ENCODE measurements at regions not wholly inside any gene's neighbourhood (a gene's known extent, or its start where the extent isn't known, plus 50 kb on each side); places are given as distances from the start of the nearest gene placed in this dataset.

DNA sequence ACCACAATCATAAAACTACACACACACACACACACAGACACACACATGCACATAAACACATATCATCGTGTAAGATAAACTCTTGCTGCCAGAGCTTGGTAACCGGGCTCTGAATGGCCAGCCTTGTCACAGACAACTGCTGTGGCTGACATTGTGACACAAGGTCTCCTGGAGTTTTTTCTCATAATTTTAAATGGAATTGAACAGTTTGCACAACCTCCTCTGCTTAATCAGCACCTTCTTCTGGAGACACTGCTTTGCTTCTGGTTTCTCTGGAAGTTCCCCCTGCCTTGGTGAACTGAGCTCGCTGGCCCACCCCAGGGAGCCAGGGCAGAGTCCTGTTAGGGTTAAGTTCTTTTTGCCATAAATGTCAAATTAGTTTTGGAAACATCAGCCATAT is 115.4 kb downstream of the UTP18 start:
- 83% methylated on average over 3 of the region's 3 CpGs for WGBS
- Histone ChIP-seq H3K9me3 (no peaks in the 10 kb centered on the region), H3K27me3 (no peaks in the 10 kb centered on the region), H3K4me1 (no peaks in the 10 kb centered on the region), H3K27ac (no peak overlapping the region), H3K4me3 (no peak overlapping the region), H3K36me3 (no peaks in the 10 kb centered on the region)
- DNase-seq (ENCODE audit: low spot score in 2 of 2): no peak
- no peak for TF ChIP-seq POLR2AphosphoS5 (IDR thresholded peaks at IDR 0.05)
- TF ChIP-seq POLR2A (IDR thresholded peaks at IDR 0.05): no peak
- no peak for TF ChIP-seq EP300 (IDR thresholded peaks at IDR 0.05)

DNA sequence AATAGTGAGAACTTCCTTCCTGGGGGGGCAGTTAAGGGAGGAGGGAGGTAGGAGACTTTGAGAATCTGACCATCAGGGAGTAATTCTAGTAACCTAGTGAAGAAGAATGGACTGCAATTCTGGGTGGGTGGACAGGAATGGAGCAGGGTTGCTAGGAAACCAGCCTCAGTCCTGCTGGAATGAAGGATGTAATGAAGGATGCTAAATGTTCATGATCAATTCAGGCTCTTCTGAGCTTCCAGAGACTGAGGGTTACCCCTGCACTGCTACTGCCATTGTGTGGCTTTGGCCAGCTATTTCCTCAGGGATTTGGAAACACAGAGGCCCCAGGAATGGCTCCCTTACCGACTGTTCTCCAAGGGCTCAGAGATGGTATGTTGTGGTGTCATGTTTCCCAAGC is 116.4 kb downstream of the UTP18 start:
- no peaks in the 10 kb centered on the region for H3K4me1 ChIP-seq
- TF ChIP-seq, protein P1, sequence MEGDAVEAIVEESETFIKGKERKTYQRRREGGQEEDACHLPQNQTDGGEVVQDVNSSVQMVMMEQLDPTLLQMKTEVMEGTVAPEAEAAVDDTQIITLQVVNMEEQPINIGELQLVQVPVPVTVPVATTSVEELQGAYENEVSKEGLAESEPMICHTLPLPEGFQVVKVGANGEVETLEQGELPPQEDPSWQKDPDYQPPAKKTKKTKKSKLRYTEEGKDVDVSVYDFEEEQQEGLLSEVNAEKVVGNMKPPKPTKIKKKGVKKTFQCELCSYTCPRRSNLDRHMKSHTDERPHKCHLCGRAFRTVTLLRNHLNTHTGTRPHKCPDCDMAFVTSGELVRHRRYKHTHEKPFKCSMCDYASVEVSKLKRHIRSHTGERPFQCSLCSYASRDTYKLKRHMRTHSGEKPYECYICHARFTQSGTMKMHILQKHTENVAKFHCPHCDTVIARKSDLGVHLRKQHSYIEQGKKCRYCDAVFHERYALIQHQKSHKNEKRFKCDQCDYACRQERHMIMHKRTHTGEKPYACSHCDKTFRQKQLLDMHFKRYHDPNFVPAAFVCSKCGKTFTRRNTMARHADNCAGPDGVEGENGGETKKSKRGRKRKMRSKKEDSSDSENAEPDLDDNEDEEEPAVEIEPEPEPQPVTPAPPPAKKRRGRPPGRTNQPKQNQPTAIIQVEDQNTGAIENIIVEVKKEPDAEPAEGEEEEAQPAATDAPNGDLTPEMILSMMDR (IDR thresholded peaks at IDR 0.05): no peak
- no peak for TF ChIP-seq POLR2AphosphoS5 (IDR thresholded peaks at IDR 0.05)
- TF ChIP-seq EP300 (IDR thresholded peaks at IDR 0.05): no peak
- no peak for TF ChIP-seq POLR2A (IDR thresholded peaks at IDR 0.05)
- H3K9me3 ChIP-seq: no peaks in the 10 kb centered on the region
- H3K27me3 ChIP-seq: no peaks in the 10 kb centered on the region
- no peaks in the 10 kb centered on the region for H3K36me3 ChIP-seq
- H3K27ac ChIP-seq: no peak overlapping the region
- no peak for DNase-seq (ENCODE audit: low spot score in 2 of 2)
- 75% methylated on average over 1 of the region's 1 CpG for WGBS
- no peak overlapping the region for H3K4me3 ChIP-seq

DNA sequence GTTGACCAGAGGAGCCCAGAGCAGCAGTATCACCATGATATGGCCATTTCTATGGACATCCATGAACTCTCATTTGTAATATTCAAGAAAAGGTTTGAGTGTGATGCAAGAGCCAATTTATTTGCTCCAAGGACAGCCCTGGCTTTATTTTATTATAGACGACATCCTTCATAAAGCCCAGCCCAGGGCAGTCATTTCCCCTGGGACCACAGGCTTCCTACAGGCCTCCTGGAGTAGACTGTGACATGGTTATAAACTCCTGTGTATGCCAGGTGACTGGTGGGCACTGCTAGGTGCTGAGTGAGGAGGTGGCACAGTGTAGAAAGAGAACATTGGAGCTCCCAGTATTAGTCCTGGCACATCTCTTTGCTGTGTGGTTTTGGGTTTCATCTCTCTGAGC is 120.9 kb downstream of the UTP18 start:
- TF ChIP-seq, protein P1 (IDR thresholded peaks at IDR 0.05): no peak
- no peak for TF ChIP-seq EP300 (IDR thresholded peaks at IDR 0.05)
- no peak for TF ChIP-seq POLR2A (IDR thresholded peaks at IDR 0.05)
- no peak for TF ChIP-seq POLR2AphosphoS5 (IDR thresholded peaks at IDR 0.05)
- Histone ChIP-seq H3K27me3 (no peaks in the 10 kb centered on the region), H3K4me3 (no peak overlapping the region), H3K27ac (no peak overlapping the region), H3K4me1 (no peaks in the 10 kb centered on the region), H3K9me3 (no peaks in the 10 kb centered on the region), H3K36me3 (no peaks in the 10 kb centered on the region)
- WGBS: 73% methylated on average over 1 of the region's 1 CpG
- no peak for DNase-seq (ENCODE audit: low spot score in 2 of 2)

DNA sequence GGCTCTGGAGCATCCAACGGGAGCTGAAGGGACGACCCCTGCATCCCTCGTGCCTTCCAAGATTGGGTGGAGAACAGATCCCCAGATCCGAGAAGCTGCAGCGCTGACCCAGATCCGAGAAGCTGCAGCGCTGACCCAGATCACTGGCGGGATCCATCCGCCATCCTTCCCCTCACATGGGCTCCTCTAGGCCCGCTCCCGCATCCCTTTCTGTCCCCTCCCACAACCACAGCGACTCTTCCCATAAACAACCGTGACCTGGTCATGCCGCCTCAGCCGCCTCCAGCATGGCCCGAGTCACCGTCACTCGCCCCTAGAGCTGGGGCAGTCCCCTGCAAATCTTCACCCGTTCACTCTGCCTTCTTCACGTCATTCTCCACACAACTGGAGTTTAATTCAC is 124.9 kb downstream of the UTP18 start:
- WGBS: 87% methylated on average over 20 of the region's 20 CpGs
- TF ChIP-seq POLR2AphosphoS5 (IDR thresholded peaks at IDR 0.05) (no peak), POLR2A (IDR thresholded peaks at IDR 0.05) (no peak), EP300 (IDR thresholded peaks at IDR 0.05) (no peak)
- TF ChIP-seq, protein P1 (IDR thresholded peaks at IDR 0.05): no peak
- DNase-seq (ENCODE audit: low spot score in 2 of 2): no peak

DNA sequence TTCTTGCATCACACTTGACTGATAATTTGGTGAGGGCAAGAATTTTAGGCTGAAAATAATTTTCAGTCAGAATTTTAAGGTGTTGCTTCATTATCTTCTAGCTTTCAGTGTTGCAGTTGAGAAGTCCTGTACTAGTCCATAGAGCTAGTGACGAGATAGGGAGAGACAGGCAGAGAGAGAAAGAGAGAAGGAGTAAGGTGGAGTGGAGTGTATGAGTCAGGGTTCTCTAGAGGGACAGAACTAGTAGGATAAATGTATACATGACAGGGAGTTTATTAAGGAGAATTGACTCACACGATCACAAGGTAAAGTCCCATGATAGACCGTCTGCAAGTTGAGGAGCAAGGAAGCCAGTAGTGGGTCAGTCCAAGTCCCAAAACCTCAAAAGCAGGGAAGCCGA is 127.2 kb downstream of the UTP18 start:
- DNase-seq (ENCODE audit: low spot score in 2 of 2): no peak
- Histone ChIP-seq H3K27ac (no peak overlapping the region), H3K27me3 (peaks cover 6% of the 10 kb centered on the region), H3K9me3 (no peaks in the 10 kb centered on the region), H3K4me3 (no peak overlapping the region), H3K4me1 (no peaks in the 10 kb centered on the region), H3K36me3 (no peaks in the 10 kb centered on the region)
- 85% methylated on average over 4 of the region's 4 CpGs for WGBS
- TF ChIP-seq, protein P1 (IDR thresholded peaks at IDR 0.05): no peak
- TF ChIP-seq EP300 (IDR thresholded peaks at IDR 0.05): no peak

More for the DNA sequence above, 124.9 kb downstream of the UTP18 start:
- Histone ChIP-seq H3K36me3 (no peaks in the 10 kb centered on the region), H3K27ac (no peak overlapping the region), H3K9me3 (no peaks in the 10 kb centered on the region), H3K27me3 (no peaks in the 10 kb centered on the region), H3K4me3 (no peak overlapping the region), H3K4me1 (no peaks in the 10 kb centered on the region)

DNA sequence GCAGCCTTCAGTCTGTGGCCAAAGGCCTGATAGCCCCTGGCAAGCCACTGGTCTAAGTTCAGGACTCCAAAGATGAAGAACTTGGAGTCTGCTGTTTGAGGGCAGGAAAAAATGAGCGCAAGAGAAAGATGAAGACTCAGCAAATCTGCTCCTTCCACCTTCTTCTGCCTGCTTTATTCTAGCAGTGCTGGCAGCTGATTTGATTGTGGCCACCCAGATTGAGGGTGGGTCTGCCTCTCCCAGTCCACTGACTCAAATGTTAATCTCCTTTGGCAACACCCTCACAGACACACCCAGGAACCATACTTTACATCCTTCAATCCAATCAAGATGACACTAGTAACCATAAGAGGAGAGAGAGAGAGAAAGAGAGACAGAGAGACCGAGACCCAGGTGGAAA is 127.6 kb downstream of the UTP18 start:
- peaks cover 7% of the 10 kb centered on the region for H3K27me3 ChIP-seq
- no peak overlapping the region for H3K27ac ChIP-seq
- TF ChIP-seq POLR2AphosphoS5 (IDR thresholded peaks at IDR 0.05) (no peak), EP300 (IDR thresholded peaks at IDR 0.05) (no peak), POLR2A (IDR thresholded peaks at IDR 0.05) (no peak)
- TF ChIP-seq, protein P1 (IDR thresholded peaks at IDR 0.05): no peak
- H3K9me3 ChIP-seq: no peaks in the 10 kb centered on the region
- no peak overlapping the region for H3K4me3 ChIP-seq
- H3K36me3 ChIP-seq: no peaks in the 10 kb centered on the region
- WGBS: 78% methylated on average over 2 of the region's 2 CpGs
- no peak for DNase-seq (ENCODE audit: low spot score in 2 of 2)
- H3K4me1 ChIP-seq: no peaks in the 10 kb centered on the region
